Kidney capillary endothelial cell (primary cell): ENCODE measurements at regions not wholly inside any gene's neighbourhood (a gene's known extent, or its start where the extent isn't known, plus 50 kb on each side); places are given as distances from the start of the nearest gene placed in this dataset.
"Not testable (repeated sequence)": the region's sequence is repeated elsewhere in the genome, so short reads cannot be mapped to it uniquely, and the experiment has no call there.

Experiments used
- DNase-seq: peaks from one replicate; pipeline ENCODE4 v3.0.0-alpha.2; 2018; ENCODE audit warnings: low spot score

DNA sequence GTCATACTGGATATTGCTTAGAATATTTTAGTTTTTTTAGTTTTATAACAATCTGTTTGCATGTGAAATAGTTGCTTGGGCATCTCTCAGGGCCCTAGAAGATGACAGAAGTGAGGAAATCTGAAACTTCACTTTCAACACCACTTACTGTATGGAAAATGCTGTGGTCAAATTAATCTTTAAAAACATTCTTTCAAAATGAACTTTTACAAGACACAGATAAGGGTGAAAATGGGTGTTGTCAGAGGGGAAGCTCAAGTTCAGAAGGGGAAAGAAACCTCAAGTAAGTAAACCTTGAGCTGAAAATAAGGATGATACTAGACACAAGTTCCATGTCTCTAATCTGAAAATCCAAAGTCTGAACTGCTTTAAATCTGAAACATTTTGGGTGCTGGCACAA is 1840.1 kb upstream of the RAG2 start:
- no peak for DNase-seq

DNA sequence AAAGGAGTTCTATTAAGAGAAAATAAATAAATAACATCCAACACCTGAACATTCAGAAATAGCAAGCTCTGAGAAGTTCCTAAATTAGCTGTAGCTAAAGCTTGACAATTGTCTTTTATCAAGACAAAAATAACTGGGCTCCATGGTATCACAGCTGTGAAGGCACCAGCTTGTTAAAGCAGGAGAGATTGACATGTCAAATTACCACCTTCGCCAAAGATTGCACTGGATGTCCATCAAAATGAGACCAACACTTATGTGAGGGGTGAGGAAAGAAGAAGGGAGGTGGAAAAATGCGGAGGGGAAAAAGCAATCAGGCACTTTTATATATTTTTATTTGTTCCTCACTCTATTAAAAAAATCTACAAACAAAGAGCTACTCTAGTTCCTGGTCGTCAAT is 1827.5 kb upstream of the RAG2 start:
- no peak for DNase-seq

GRCh38 chr11:38423042-38423441 is 1825.0 kb upstream of the RAG2 start:
- DNase-seq, result no peak

GRCh38 chr11:38416141-38416540 is 1818.1 kb upstream of the RAG2 start:
- DNase-seq, result no peak

DNA sequence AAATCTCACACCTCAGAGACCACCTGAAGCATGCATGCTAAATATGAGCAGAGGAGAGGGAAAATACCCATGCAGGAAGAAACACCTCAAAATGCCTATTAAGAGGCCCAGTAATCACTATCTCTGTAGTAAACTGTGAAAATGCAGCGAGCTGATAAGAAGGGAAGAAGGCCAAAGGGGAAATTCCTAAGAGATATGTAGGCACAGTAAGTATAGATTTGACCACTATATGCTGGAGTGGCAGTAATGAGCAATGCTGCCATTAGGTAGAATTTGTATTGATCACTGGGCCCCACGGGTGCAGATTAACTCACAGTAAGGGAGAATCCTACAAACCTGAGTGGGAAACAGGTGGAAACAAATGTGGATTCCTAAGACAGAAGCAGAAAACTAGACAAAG is 1813.1 kb upstream of the RAG2 start:
- DNase-seq, result no peak

- DNase-seq, result no peak
Observed at GRCh38 chr11:38402063-38402462, 1804.0 kb upstream of the RAG2 start.

GRCh38 chr11:38392176-38392575 is 1794.1 kb upstream of the RAG2 start:
- DNase-seq, result no peak

- no peak for DNase-seq
Observed at GRCh38 chr11:38384568-38384967, 1786.5 kb upstream of the RAG2 start.

- no peak for DNase-seq
Observed at GRCh38 chr11:38365274-38365673, 1767.2 kb upstream of the RAG2 start.

DNA sequence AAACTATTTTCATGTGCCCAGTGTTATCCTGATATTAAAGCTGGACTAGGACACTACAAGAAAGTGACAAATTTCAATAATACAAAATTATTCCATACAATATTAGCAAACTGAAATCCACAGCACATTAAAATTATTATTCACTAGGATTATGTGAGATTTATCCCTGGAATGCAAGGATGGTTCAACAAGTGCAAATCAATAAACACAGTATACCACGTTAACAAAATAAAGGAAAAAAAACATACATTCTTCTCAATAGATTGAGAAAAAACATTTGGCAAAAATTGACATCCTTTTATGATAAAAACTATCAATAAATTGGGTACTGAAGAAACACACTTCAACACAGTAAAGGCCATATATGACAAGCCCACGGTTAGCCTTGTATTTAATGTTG is 1758.2 kb upstream of the RAG2 start:
- DNase-seq, result no peak

DNA sequence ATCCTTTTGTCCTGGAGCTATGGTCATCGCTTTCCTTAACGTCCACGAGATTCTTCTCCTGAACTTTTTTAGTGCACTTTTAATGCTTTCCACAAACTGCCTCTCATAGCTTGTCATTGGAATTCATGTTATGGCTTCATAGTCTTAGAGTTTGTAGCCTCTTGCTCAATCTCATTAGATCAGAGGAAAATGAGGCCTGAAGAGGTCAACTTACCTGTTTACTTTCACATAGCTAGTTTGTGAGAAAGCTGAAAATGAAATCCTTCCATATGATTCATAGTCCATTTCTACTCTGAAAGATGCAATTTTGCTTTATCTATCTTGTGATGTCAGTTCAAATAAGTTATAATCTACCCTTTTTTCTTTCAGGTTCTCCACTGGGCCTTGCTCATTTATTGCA is 1747.2 kb upstream of the RAG2 start:
- no peak for DNase-seq

- not testable (repeated sequence) for DNase-seq
Observed at GRCh38 chr11:38341612-38342011, 1743.6 kb upstream of the RAG2 start.

GRCh38 chr11:38339835-38340440 is 1741.9 kb upstream of the RAG2 start:
- no peak for DNase-seq

- not testable (repeated sequence) for DNase-seq
Observed at GRCh38 chr11:38338022-38338421, 1740.0 kb upstream of the RAG2 start.

- DNase-seq, result no peak
Observed at GRCh38 chr11:38332046-38332445, 1734.0 kb upstream of the RAG2 start.

GRCh38 chr11:38330578-38330977 is 1732.5 kb upstream of the RAG2 start:
- no peak for DNase-seq

- no peak for DNase-seq
Observed at GRCh38 chr11:38323961-38324761, 1726.1 kb upstream of the RAG2 start.

DNA sequence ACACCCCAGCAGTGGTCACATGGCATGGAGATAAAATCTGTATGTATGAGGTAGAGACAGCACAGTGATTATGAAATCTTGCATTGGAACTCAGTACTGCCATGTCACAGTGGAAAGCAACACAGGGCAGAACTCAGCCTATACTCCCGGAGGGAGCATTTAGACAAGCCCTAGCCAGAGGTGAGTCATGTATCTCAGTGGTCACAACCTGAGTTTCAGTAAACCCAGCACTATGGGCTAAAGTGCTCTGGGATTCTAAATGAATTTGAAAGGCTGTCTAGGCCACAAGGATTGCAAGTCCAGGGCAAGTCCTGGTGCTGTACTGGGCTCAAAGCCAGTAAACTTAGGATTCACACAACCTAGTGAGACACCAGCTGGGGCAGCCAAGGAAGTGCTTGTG is 1717.1 kb upstream of the RAG2 start:
- no peak for DNase-seq

GRCh38 chr11:38307455-38307854 is 1709.4 kb upstream of the RAG2 start:
- DNase-seq, result no peak

DNA sequence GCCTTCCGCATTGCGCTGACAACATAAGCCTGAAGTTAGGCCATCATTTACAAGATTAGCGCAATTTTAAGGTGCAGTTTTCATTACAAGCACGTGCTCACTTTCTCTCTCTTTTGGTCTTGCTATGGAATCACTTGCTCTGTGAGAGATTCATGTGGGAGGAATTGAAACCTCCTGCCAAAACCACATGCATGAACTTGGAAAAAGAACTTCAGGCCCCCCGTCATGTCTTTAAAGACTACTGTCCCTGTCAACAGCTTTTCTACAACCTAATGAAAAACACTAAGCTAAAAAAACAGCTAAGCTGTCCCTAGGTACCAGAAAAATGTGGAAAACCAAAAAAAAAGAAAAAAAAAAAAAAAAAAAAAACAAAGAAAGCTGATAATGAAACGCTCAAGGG is 1707.6 kb upstream of the RAG2 start:
- DNase-seq, result no peak

DNA sequence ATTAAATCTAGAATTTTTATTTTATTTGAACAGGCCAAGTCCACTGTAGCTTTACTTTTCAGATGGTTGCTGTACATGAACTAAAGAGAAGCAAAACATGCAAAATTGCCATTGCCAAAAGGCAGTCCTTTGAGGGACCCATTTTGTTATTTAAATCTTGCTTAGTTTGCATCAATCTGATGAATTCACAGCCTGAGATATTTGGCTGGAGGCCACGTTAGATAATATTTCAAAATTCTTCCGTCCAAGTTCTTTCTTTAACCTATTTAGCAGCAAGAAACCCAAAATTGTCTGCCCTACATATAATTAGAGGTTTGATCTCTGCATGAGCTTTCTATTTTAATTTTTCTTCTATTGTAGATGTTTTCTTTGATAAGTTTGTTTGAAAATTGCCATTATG is 1706.9 kb upstream of the RAG2 start:
- no peak for DNase-seq

DNA sequence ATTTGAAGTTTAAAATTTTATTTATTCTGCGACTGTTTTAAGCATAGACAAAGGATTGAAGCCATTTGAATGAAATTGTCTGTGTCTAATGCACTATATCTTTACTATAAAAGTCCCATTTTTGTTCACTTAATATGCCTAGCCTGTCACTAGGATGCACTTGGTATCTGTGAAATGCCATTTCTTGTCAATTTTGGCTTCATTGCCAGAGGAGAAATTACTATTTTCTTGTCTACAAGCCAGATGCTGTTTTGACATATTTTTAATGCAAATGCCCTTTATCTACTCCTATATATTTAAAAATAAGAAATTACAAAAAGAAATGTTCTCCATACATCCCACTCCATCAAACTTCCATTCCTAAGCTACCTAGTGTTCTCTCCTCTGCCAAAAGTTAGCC is 1704.5 kb upstream of the RAG2 start:
- no peak for DNase-seq

DNA sequence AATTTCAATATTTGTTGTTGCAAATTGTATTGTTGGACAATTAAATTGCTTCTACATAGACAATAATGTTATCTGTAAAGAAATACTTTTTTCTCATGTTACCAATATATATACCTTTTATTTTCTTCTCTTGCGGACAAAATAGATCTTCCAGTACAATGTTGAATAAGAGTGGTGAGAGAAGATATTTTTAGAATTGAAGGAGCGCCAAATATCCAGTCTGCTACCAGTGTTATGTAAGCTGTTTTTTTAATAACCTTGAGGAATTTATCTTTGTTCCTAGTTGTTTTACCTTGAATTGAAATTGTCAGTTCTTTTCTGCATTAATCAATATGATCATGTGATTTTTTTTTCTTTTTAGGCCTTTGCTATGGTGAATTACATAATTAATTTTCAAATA is 1702.5 kb upstream of the RAG2 start:
- DNase-seq, result no peak

GRCh38 chr11:38296211-38296776 is 1698.3 kb upstream of the RAG2 start:
- DNase-seq, result no peak
